NCI-H82 treated with DMSO at 0.1 percent for 48 hours (cell line): ENCODE measurements at regions not wholly inside any gene's neighbourhood (a gene's known extent, or its start where the extent isn't known, plus 50 kb on each side); places are given as distances from the start of the nearest gene placed in this dataset.
"Not testable (repeated sequence)": the region's sequence is repeated elsewhere in the genome, so short reads cannot be mapped to it uniquely, and the experiment has no call there.

Experiments used
- DNase-seq: peaks from one replicate; lab custom pipeline; 2025; ENCODE audit not compliant: unreplicated experiment; lab: John Stamatoyannopoulos, UW

- DNase-seq: no peak
Measured at GRCh38 chr6:126891158-126891557, 227.3 kb upstream of the RSPO3 start.

GRCh38 chr6:126892869-126893268 lies 225.6 kb upstream of the RSPO3 start:
- DNase-seq: not testable (repeated sequence)

GRCh38 chr6:126897758-126898157 lies 220.7 kb upstream of the RSPO3 start:
- no peak for DNase-seq

GRCh38 chr6:126904176-126904575 lies 214.3 kb upstream of the RSPO3 start:
- DNase-seq: no peak

GRCh38 chr6:126905917-126906316 lies 212.6 kb upstream of the RSPO3 start:
- no peak for DNase-seq

- no peak for DNase-seq
Measured at GRCh38 chr6:126907312-126907711, 211.2 kb upstream of the RSPO3 start.

GRCh38 chr6:126907996-126908395 lies 210.5 kb upstream of the RSPO3 start:
- DNase-seq: no peak

GRCh38 chr6:126909493-126909892 lies 209.0 kb upstream of the RSPO3 start:
- DNase-seq: no peak

GRCh38 chr6:126913651-126914050 lies 204.8 kb upstream of the RSPO3 start:
- no peak for DNase-seq

- DNase-seq: no peak
Measured at GRCh38 chr6:126914172-126914571, 204.3 kb upstream of the RSPO3 start.

GRCh38 chr6:126914801-126915200 lies 203.7 kb upstream of the RSPO3 start:
- no peak for DNase-seq

GRCh38 chr6:126919947-126920346 lies 198.5 kb upstream of the RSPO3 start:
- DNase-seq: no peak

- no peak for DNase-seq
Measured at GRCh38 chr6:126923807-126924206, 194.7 kb upstream of the RSPO3 start.

GRCh38 chr6:126926926-126927325 lies 191.5 kb upstream of the RSPO3 start:
- DNase-seq: no peak

GRCh38 chr6:126927841-126928240 lies 190.6 kb upstream of the RSPO3 start:
- DNase-seq: no peak

- no peak for DNase-seq
Measured at GRCh38 chr6:126937426-126937825, 181.0 kb upstream of the RSPO3 start.

- DNase-seq: no peak
Measured at GRCh38 chr6:126939784-126940183, 178.7 kb upstream of the RSPO3 start.

- no peak for DNase-seq
Measured at GRCh38 chr6:126941751-126942150, 176.7 kb upstream of the RSPO3 start.

- DNase-seq: no peak
Measured at GRCh38 chr6:126944512-126944911, 174.0 kb upstream of the RSPO3 start.

GRCh38 chr6:126945150-126945685 lies 173.3 kb upstream of the RSPO3 start:
- DNase-seq: no peak

GRCh38 chr6:126945812-126946360 lies 172.6 kb upstream of the RSPO3 start:
- DNase-seq: no peak

- DNase-seq: no peak
Measured at GRCh38 chr6:126947070-126947469, 171.4 kb upstream of the RSPO3 start.

GRCh38 chr6:126949786-126950185 lies 168.7 kb upstream of the RSPO3 start:
- no peak for DNase-seq
